ENCODE measurements at regions not wholly inside any gene's neighbourhood (a gene's known extent, or its start where the extent isn't known, plus 50 kb on each side); places are given as distances from the start of the nearest gene placed in this dataset.

- CTCF ChIA-PET = no interaction called here
Measured at GRCh38 chr2:180367815-180368214, 360.7 kb upstream of the CWC22 start.

GRCh38 chr2:180366481-180366880 is 359.4 kb upstream of the CWC22 start:
- no peak overlapping the region for H3K4me3 ChIP-seq (ENCODE audit: low read depth, low read length)
- TF ChIP-seq CTCF (IDR thresholded peaks at IDR 0.05; ENCODE audit: insufficient read depth, low read length, missing control alignments) = no peak
- DNase-seq (ENCODE audit: low read depth, low spot score) = no peak
- POLR2A ChIA-PET = no interaction called here
- CTCF ChIA-PET = no interaction called here

More at GRCh38 chr2:180367815-180368214, 360.7 kb upstream of the CWC22 start:
- DNase-seq (ENCODE audit: low read depth, low spot score) = no peak
- no peak for TF ChIP-seq CTCF (IDR thresholded peaks at IDR 0.05; ENCODE audit: insufficient read depth, low read length, missing control alignments)
- no peak overlapping the region for H3K4me3 ChIP-seq (ENCODE audit: low read depth, low read length)
- POLR2A ChIA-PET = no interaction called here

- CTCF ChIA-PET = no interaction called here
- no peak for TF ChIP-seq CTCF (IDR thresholded peaks at IDR 0.05; ENCODE audit: insufficient read depth, low read length, missing control alignments)
- DNase-seq (ENCODE audit: low read depth, low spot score) = no peak
- POLR2A ChIA-PET = no interaction called here
- no peak overlapping the region for H3K4me3 ChIP-seq (ENCODE audit: low read depth, low read length)
Measured at GRCh38 chr2:180364719-180365118, 357.6 kb upstream of the CWC22 start.

GRCh38 chr2:180360283-180360618 is 353.2 kb upstream of the CWC22 start:
- CTCF ChIA-PET = no interaction called here
- POLR2A ChIA-PET = no interaction called here
- no peak for TF ChIP-seq CTCF (IDR thresholded peaks at IDR 0.05; ENCODE audit: insufficient read depth, low read length, missing control alignments)
- no peak overlapping the region for H3K4me3 ChIP-seq (ENCODE audit: low read depth, low read length)
- no peak for DNase-seq (ENCODE audit: low read depth, low spot score)

GRCh38 chr2:180359522-180360282 is 352.6 kb upstream of the CWC22 start:
- no peak for DNase-seq (ENCODE audit: low read depth, low spot score)
- TF ChIP-seq CTCF (IDR thresholded peaks at IDR 0.05; ENCODE audit: insufficient read depth, low read length, missing control alignments) = no peak
- POLR2A ChIA-PET = no interaction called here
- CTCF ChIA-PET = no interaction called here
- no peak overlapping the region for H3K4me3 ChIP-seq (ENCODE audit: low read depth, low read length)

- POLR2A ChIA-PET = no interaction called here
- CTCF ChIA-PET = no interaction called here
Measured at GRCh38 chr2:180358458-180358857, 351.4 kb upstream of the CWC22 start.

More at GRCh38 chr2:180358458-180358857, 351.4 kb upstream of the CWC22 start:
- H3K4me3 ChIP-seq (ENCODE audit: low read depth, low read length) = no peak overlapping the region
- TF ChIP-seq CTCF (IDR thresholded peaks at IDR 0.05; ENCODE audit: insufficient read depth, low read length, missing control alignments) = no peak
- DNase-seq (ENCODE audit: low read depth, low spot score) = no peak
